ENCODE measurements at regions not wholly inside any gene's neighbourhood (a gene's known extent, or its start where the extent isn't known, plus 50 kb on each side); places are given as distances from the start of the nearest gene placed in this dataset.

DNA sequence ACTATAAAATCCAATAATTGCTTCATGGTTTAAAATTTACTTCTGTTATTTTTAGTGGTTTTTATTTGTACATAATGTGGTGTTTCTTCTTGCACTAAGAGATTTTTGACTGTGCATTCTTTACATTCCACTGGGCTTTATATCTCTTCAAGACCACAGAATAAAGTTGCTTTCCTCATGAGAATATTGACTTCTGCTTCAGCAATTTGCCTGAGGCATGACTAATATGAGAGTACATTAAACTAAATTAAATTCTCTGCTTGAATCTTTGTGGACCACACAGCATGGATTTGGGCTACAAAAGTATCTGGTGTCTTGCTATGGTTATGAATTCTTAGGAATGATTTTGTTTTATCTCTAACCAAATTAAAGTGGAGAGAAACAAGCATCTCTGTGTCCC lies 1463.4 kb upstream of the PCDH20 start:
- H3K9me3 ChIP-seq (ENCODE audit: low read depth) = no peaks in the 10 kb centered on the region
- H3K27ac ChIP-seq = no peak overlapping the region
- no peak overlapping the region for H3K4me3 ChIP-seq
- peak in 1 of 2 donors; percentile 21 for DNase-seq (ENCODE audit: low read depth in 1 of 2, low spot score in 1 of 2)
- H3K27me3 ChIP-seq = no peaks in the 10 kb centered on the region
- H3K36me3 ChIP-seq = no peaks in the 10 kb centered on the region
- TF ChIP-seq, protein P1, sequence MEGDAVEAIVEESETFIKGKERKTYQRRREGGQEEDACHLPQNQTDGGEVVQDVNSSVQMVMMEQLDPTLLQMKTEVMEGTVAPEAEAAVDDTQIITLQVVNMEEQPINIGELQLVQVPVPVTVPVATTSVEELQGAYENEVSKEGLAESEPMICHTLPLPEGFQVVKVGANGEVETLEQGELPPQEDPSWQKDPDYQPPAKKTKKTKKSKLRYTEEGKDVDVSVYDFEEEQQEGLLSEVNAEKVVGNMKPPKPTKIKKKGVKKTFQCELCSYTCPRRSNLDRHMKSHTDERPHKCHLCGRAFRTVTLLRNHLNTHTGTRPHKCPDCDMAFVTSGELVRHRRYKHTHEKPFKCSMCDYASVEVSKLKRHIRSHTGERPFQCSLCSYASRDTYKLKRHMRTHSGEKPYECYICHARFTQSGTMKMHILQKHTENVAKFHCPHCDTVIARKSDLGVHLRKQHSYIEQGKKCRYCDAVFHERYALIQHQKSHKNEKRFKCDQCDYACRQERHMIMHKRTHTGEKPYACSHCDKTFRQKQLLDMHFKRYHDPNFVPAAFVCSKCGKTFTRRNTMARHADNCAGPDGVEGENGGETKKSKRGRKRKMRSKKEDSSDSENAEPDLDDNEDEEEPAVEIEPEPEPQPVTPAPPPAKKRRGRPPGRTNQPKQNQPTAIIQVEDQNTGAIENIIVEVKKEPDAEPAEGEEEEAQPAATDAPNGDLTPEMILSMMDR (IDR thresholded peaks at IDR 0.05; ENCODE audit: low read depth, low read length) = no peak
- H3K4me1 ChIP-seq (ENCODE audit: low read depth) = no peaks in the 10 kb centered on the region

DNA sequence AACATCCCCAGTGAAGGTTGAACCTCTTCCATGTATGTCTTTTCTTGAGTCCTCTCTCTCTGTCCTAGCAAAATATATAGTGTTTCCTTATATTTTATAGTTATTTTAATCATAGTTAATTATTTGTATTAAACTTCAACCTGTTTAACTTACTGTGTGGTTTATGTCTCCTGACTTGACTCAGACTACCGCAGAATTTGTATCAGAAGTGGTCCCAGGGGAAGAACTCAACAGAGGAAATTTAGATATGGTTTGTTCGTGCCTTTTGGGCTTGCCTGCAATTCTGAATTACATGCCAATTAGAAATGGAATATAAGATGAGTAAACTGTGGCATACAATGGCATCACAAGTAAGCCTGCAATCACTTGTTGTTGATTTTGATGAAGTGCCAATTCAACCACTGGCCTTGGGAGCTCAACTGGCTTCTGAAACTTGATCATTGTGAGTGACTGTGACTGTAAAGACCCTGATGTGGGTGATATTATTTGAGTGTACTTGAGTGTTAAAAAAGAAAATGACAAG lies 1459.5 kb upstream of the PCDH20 start:
- H3K27me3 ChIP-seq = no peaks in the 10 kb centered on the region
- no peak overlapping the region for H3K4me3 ChIP-seq
- no peaks in the 10 kb centered on the region for H3K9me3 ChIP-seq (ENCODE audit: low read depth)
- H3K27ac ChIP-seq = no peak overlapping the region
- H3K4me1 ChIP-seq (ENCODE audit: low read depth) = no peaks in the 10 kb centered on the region
- TF ChIP-seq, protein P1 (IDR thresholded peaks at IDR 0.05; ENCODE audit: low read depth, low read length) = no peak
- no peaks in the 10 kb centered on the region for H3K36me3 ChIP-seq
- no peak for DNase-seq (ENCODE audit: low read depth in 1 of 2, low spot score in 1 of 2)

DNA sequence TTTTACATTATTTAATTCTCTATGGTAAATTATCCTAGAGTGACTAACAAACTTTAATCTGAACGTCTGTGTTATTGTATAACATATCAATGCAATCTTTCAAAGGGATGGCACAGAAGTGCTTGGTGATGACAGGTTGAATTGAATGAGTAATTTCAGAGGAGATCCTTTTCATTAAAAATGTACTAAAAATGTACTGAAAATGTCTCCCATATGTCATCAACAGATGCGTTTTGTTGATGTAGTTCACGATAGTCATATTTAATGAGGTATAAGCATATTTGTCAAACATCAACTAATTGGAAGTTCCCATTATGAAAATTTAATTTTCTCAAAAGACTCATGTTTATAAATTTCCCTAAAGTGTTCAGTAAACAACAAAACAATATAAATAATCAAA lies 1434.7 kb upstream of the PCDH20 start:
- no peak for DNase-seq (ENCODE audit: low read depth in 1 of 2, low spot score in 1 of 2)
- TF ChIP-seq, protein P1 (IDR thresholded peaks at IDR 0.05; ENCODE audit: low read depth, low read length) = no peak
- Histone ChIP-seq H3K9me3 (ENCODE audit: low read depth) (no peaks in the 10 kb centered on the region), H3K27me3 (no peaks in the 10 kb centered on the region), H3K4me1 (ENCODE audit: low read depth) (no peaks in the 10 kb centered on the region), H3K36me3 (no peaks in the 10 kb centered on the region), H3K27ac (no peak overlapping the region), H3K4me3 (no peak overlapping the region)

DNA sequence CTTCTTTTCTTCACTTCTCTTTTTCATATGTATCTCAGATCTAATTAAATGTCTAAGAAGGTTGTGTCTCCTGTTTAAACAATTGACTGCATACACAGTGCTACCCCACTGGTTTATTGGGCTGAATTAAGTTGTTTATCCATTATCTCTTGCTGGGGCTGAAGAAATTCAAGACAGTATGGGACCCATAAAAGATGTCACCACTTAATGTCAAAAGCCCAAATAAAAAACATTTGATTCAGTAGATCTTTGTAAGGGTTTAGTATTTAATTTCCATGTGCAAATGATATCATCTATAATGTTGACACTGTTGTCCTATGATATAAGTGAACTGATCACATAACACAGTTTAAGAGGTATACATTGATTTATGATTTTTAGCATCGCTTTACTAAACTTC lies 1431.9 kb upstream of the PCDH20 start:
- no peak overlapping the region for H3K4me3 ChIP-seq
- no peaks in the 10 kb centered on the region for H3K9me3 ChIP-seq (ENCODE audit: low read depth)
- H3K4me1 ChIP-seq (ENCODE audit: low read depth) = no peaks in the 10 kb centered on the region
- H3K36me3 ChIP-seq = no peaks in the 10 kb centered on the region
- no peak for DNase-seq (ENCODE audit: low read depth in 1 of 2, low spot score in 1 of 2)
- no peaks in the 10 kb centered on the region for H3K27me3 ChIP-seq
- TF ChIP-seq, protein P1 (IDR thresholded peaks at IDR 0.05; ENCODE audit: low read depth, low read length) = no peak
- no peak overlapping the region for H3K27ac ChIP-seq

DNA sequence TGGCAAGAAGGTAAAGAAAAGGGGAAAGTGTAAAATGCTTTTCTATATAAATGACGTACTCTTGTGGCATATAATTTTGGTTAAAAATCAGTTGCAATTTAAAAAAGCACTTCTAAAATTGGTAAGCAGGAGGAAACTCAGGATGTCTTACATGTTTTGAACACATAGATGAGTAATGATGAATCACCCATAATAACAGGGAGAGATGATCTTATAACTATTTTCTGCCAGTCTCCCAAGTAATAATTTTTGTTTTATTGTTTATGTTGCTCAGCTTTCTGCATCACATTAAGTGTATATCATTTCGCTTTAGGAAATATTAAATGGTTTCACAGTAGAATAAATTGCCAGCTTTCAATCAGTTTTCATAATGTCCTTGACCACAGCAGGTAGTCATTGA lies 1430.7 kb upstream of the PCDH20 start:
- DNase-seq (ENCODE audit: low read depth in 1 of 2, low spot score in 1 of 2) = no peak
- Histone ChIP-seq H3K27me3 (no peaks in the 10 kb centered on the region), H3K4me1 (ENCODE audit: low read depth) (no peaks in the 10 kb centered on the region), H3K27ac (no peak overlapping the region), H3K9me3 (ENCODE audit: low read depth) (no peaks in the 10 kb centered on the region), H3K4me3 (no peak overlapping the region), H3K36me3 (no peaks in the 10 kb centered on the region)
- TF ChIP-seq, protein P1 (IDR thresholded peaks at IDR 0.05; ENCODE audit: low read depth, low read length) = no peak

DNA sequence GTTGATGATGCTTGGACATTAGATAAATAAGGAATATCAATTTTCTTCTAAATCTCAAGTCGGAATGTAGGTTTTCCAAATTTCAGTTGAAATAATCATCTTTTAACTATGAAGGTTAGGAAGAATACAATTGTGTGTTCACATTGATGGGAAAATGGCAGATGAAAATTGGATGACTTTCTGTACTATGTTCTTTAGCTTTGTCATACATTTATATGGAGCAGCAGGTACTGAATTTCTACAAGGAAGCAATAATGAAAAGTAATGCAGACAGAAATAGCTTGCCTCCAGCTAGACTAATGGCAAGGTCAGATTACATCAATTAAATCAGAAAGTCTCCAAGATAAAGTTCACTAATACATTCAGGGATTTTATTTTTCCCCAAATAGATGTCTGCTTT lies 1423.7 kb upstream of the PCDH20 start:
- Histone ChIP-seq H3K36me3 (no peaks in the 10 kb centered on the region), H3K4me1 (ENCODE audit: low read depth) (no peaks in the 10 kb centered on the region), H3K4me3 (no peak overlapping the region), H3K9me3 (ENCODE audit: low read depth) (no peaks in the 10 kb centered on the region), H3K27me3 (no peaks in the 10 kb centered on the region), H3K27ac (no peak overlapping the region)
- TF ChIP-seq, protein P1 (IDR thresholded peaks at IDR 0.05; ENCODE audit: low read depth, low read length) = no peak
- no peak for DNase-seq (ENCODE audit: low read depth in 1 of 2, low spot score in 1 of 2)
